AG09309 (cell line): ENCODE measurements at regions not wholly inside any gene's neighbourhood (a gene's known extent, or its start where the extent isn't known, plus 50 kb on each side); places are given as distances from the start of the nearest gene placed in this dataset.

Experiments used
- DNase-seq: peaks from one replicate; pipeline ENCODE4 v3.0.0-alpha.2; 2010; ENCODE audit warnings: low read depth
- H3K4me3 ChIP-seq: 2 replicates; pipeline ENCODE4 v1.5.1; 2011; ENCODE audit warnings: mild to moderate bottlenecking, low read depth, low read length, moderate library complexity; ENCODE audit not compliant: control insufficient read depth
- CTCF ChIP-seq: IDR thresholded peaks from 2 replicates; pipeline ENCODE4 v1.5.1; 2011; ENCODE audit warnings: mild to moderate bottlenecking, low read depth, low read length, inconsistent platforms; ENCODE audit not compliant: insufficient read depth, control insufficient read depth; ENCODE audit errors: missing control alignments

DNA sequence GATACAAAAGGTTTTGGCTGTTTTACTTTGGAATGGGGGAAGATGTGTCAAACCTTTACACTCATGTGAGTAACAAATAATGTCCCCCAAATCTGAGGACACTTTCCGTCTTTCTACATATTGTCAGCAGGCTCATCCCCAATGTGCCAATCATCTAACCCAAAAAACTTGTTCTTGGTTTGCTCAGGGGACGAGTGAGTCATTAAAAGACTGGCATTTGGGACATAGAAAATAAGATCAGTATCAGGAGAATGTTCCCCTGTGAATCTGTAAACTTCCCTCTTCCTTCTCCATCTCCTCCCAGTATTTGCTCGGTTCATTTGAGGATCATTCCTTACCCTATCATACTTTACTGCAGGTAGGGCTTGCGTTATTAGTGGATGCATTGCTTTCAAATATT is 194.1 kb upstream of the RUNX1 start:
- no peak for TF ChIP-seq CTCF
- H3K4me3 ChIP-seq: no peak overlapping the region
- DNase-seq: no peak

DNA sequence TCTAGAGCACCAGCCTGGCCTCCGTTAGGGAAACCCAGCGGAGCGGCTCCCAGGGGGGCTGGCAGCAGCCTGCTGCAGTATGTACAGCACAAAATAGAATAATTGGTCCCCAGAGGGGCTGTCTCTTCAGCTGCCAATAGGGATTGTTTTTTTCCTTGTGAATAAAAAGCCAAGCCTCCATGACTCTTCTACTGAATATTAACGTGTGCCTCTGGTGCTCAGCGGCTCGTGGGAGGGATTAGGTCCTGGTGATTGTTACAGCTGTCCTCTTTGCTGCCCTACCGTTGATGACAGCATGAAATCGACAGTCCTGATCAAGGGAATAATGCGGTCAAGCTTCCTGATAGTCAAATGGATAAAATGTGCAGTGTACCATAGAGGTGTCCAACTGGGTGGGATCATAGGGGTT is 190.7 kb upstream of the RUNX1 start:
- no peak for DNase-seq
- H3K4me3 ChIP-seq: no peak overlapping the region
- no peak for TF ChIP-seq CTCF

- H3K4me3 ChIP-seq: no peak overlapping the region
- no peak for TF ChIP-seq CTCF
- DNase-seq: no peak
Measured at GRCh38 chr21:35238119-35238518, 189.0 kb upstream of the RUNX1 start.

- no peak for DNase-seq
- TF ChIP-seq CTCF: no peak
- H3K4me3 ChIP-seq: no peak overlapping the region
Measured at GRCh38 chr21:35237287-35237686, 188.2 kb upstream of the RUNX1 start.

- no peak overlapping the region for H3K4me3 ChIP-seq
- no peak for DNase-seq
- no peak for TF ChIP-seq CTCF
Measured at GRCh38 chr21:35236090-35236489, 187.0 kb upstream of the RUNX1 start.

- no peak overlapping the region for H3K4me3 ChIP-seq
Measured at GRCh38 chr21:35234725-35235124, 185.6 kb upstream of the RUNX1 start.

More at GRCh38 chr21:35234725-35235124, 185.6 kb upstream of the RUNX1 start:
- TF ChIP-seq CTCF: no peak
- DNase-seq: no peak
